GM19397 (cell line): ENCODE measurements at regions not wholly inside any gene's neighbourhood (a gene's known extent, or its start where the extent isn't known, plus 50 kb on each side); places are given as distances from the start of the nearest gene placed in this dataset.
"Not testable (repeated sequence)": the region's sequence is repeated elsewhere in the genome, so short reads cannot be mapped to it uniquely, and the experiment has no call there.

Experiments
- ATAC-seq: cut with Tn5 transposase; IDR thresholded peaks from one replicate; pipeline ENCODE4 v1.9.1; 2021; ENCODE audit warnings: mild to moderate bottlenecking, moderate library complexity; ENCODE audit not compliant: unreplicated experiment

DNA sequence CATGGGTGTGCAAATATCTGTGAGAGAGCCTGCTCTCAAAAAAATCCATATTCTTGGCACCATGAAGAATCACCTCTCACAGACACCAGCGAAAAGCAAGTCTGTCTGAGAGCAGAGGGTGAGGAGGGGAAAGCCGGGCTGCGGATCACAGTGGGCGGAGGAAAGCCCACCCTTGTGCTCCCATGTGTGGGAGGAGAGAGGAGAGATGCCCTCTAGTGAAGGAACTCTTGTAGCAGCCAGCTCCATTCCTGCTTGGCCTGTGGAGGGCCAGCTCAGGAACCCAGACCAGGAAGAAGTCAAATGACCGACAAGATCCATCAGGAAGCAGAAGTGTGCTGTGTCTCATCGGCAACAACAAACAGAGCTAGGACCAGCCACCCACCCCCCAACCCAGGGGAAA is 321.7 kb upstream of the PLGLB1 start:
- not testable (repeated sequence) for ATAC-seq

DNA sequence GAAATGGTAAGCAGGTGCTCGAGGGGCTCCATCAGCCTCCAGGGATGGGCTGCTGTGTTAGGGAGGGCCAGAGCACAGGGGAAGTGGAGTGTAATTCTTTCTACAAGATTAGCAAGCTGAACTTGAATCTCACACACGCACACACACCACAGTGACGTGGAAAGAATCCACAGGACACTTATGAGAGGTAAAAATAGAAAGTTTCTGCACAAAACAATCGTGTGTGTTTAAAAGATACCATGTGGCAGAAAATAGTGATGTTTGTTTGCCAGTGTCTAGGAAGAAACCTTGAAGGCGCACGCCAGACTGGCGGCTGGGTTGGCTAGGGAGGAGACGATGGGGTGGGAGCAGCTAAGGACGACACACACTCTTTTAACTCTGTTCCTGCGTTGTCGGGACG is 323.6 kb upstream of the PLGLB1 start:
- ATAC-seq, result not testable (repeated sequence)

DNA sequence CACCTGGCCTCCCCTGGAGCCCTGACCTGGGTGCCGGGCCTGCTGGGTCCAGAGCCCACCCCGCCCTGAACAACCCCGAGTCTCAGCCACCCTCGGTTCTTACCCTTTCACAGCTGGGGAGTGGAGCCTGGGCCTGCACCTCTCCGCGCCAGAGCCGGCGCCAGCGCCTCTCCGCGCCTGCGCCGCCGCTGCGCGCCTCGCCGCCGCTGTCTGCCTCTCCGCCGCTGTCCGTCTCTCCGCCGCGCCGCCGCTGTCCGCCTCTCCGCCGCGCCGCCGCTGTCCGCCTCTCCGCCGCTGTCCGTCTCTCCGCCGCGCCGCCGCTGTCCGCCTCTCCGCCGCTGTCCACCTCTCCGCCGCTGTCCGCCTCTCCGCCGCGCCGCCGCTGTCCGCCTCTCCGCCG is 326.9 kb upstream of the PLGLB1 start:
- ATAC-seq, result not testable (repeated sequence)

DNA sequence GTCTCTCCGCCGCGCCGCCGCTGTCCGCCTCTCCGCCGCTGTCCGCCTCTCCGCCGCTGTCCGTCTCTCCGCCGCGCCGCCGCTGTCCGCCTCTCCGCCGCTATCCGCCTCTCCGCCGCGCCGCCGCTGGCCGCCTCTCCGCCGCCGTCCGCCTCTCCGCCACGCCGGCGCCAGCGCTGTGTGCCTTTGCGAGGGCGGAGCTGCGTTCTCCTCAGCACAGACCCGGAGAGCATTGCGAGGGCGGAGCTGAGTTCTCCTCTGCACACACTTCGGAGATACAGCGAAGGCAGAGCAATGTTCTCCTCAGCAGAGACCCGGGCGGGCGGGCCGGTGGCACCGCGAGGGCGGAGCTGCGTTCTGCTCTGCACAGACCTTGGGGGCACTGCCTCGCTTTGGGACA is 327.4 kb upstream of the PLGLB1 start:
- not testable (repeated sequence) for ATAC-seq

DNA sequence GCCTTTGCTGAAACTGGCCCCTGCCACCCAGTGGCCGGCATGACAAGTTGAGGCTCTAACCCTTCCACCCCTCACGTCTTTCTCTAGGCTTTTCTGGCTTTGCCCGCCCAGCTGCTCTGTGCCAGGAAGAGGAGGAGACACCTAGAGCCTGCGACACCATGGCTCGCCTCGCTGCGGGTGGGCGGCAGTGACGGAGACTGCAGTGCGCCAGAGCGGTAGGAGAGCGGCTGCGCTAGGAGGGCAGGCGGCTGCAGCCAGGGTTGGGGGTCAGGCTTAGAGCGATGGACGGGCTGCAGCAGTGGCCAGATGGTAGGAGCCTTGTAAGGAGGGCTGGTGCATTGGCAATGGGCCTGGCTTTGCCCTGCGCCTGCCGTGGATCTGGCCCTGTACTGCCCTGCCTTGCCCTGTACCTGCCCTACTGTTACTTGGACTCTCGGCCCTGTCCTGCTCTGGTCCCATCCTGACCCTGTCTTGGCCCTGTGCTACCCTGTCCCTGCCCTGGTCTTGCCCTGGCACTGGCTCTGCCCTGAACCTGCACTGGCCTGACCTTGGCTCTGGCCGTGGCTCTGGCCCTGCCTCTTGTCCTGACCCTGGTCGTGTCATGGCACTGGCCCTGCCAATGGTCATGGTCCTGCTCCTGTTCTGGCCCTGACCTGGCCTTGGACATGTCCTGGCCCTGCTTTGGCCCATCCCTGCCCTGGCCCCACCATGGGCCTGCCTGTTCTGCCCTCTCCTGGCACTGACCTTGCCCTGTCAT is 330.7 kb upstream of the PLGLB1 start:
- not testable (repeated sequence) for ATAC-seq

DNA sequence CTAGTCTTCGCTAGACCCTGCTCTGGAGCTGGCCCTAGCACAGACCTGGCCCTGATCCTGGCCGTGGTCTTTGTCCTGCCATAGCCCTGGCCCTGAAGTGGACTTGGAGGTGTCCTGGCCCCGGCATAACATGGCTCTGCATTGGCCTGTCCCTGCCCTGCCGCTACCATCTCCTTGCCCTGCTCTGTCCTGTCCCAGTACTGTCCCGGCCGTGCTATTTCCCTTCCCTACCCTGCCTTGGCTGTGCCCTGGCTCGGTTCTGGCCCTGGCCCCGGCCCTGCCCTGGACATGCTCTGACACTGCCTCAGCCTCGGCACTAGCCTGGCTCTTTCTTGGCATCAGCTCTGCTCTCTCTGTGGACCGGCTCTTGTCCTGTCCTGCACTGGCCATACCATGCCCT is 331.8 kb upstream of the PLGLB1 start:
- not testable (repeated sequence) for ATAC-seq

DNA sequence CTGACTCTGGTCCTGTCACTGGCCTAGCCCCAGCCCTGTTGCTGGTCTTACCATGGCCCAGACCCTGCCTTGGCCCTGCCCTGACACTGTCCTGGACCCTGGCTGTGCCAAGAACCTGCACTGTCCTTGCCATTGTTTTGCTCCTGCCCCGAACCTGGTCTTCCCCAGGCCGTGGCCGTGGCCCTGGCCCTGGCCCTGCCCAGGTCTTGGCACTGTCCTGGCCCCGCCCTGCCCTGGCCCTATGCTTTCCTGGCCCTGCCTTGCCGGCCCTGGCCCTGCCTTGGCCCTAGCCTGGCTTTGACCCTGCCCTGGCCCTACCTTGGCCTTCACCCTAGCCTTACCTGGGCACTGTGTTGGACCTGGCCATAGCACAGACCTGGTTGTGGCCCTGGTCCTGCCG is 332.5 kb upstream of the PLGLB1 start:
- not testable (repeated sequence) for ATAC-seq

DNA sequence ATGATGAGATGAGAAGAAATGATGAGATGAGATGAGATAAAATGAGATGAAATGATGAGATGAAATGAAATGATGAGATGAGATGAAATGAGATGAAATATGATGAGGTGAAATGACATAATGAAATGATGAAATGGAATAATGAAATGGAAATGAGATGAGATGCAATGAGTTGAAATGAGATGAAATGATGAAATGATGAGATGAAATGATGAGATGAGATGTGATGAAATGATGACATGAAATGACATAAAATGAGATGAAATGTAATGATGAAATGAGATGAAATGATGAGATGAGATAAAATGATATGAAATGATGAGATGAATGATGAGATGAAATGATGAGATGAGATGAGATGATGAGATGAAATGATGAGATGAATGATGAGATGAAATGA is 338.6 kb upstream of the PLGLB1 start:
- not testable (repeated sequence) for ATAC-seq

DNA sequence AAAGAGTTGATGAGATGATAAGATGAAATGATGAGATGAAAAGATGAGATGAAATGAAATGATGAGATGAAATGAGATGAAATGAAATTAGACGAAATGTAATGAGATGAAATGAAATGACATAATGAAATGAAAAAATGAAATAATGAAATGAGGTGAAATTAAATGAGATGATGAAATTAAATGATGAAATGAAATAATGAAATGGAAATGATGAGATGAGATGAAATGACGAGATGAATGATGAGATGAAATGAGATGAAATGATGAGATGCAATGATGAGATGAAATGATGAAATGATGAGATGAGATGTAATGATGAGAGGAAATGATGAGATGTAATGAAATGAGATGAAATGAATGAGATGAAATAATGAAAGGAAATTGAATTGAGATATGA is 339.3 kb upstream of the PLGLB1 start:
- not testable (repeated sequence) for ATAC-seq

DNA sequence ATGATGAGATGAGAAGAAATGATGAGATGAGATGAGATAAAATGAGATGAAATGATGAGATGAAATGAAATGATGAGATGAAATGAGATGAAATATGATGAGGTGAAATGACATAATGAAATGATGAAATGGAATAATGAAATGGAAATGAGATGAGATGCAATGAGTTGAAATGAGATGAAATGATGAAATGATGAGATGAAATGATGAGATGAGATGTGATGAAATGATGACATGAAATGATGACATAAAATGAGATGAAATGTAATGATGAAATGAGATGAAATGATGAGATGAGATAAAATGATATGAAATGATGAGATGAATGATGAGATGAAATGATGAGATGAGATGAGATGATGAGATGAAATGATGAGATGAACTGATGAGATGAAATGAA is 340.2 kb upstream of the PLGLB1 start:
- ATAC-seq, result not testable (repeated sequence)

DNA sequence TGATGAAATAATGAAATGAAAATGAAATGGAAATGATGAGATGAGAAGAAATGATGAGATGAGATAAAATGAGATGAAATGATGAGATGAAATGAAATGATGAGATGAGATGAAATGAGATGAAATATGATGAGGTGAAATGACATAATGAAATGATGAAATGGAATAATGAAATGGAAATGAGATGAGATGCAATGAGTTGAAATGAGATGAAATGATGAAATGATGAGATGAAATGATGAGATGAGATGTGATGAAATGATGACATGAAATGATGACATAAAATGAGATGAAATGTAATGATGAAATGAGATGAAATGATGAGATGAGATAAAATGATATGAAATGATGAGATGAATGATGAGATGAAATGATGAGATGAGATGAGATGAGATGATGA is 342.7 kb upstream of the PLGLB1 start:
- ATAC-seq, result not testable (repeated sequence)

DNA sequence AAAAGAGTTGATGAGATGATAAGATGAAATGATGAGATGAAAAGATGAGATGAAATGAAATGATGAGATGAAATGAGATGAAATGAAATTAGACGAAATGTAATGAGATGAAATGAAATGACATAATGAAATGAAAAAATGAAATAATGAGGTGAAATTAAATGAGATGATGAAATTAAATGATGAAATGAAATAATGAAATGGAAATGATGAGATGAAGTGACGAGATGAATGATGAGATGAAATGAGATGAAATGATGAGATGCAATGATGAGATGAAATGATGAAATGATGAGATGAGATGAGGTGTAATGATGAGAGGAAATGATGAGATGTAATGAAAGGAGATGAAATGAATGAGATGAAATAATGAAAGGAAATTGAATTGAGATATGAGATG is 343.4 kb upstream of the PLGLB1 start:
- ATAC-seq, result not testable (repeated sequence)

DNA sequence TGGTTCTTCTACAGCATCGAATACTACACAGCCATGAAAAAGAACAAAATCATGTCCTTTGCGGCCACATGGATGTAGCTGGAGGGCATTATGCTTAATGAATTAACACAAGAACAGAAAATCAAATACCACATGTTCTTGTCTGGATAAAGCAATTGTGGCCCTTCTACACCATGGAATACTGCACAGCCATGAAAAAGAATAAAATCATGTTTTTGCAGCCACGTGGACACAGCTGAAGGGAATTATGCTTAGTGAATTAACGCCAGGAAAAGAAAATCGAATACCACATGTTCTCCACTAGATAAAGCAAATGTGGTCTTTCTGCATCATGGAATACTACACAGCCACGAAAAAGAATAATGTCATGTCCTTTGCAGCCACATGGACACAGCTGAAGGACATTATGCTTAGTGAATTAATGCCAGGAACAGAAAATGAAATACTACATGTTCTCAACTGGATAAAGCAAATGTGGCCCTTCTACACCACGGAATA is 361.8 kb upstream of the PLGLB2 start:
- not testable (repeated sequence) for ATAC-seq

DNA sequence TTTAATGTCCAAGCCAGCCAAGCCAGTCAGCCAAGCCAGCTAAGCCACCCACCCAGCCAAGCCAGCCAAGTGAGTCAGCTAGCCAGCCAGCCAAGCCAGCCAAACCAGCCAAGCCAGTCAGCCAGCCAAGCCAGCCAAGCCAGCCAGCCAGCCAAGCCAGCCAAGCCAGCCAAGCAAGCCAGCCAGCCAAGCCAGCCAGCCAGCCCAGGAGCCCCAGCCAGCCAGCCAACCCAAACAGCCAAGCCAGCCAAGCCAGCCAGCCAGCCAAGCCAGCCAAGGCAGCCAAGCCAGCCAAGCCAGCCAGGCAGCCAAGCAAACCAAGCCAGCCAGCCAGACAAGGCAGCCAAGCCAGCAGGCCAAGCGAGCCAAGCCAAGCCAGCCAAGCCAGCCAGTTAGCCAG is 352.1 kb upstream of the PLGLB2 start:
- ATAC-seq, result not testable (repeated sequence)

DNA sequence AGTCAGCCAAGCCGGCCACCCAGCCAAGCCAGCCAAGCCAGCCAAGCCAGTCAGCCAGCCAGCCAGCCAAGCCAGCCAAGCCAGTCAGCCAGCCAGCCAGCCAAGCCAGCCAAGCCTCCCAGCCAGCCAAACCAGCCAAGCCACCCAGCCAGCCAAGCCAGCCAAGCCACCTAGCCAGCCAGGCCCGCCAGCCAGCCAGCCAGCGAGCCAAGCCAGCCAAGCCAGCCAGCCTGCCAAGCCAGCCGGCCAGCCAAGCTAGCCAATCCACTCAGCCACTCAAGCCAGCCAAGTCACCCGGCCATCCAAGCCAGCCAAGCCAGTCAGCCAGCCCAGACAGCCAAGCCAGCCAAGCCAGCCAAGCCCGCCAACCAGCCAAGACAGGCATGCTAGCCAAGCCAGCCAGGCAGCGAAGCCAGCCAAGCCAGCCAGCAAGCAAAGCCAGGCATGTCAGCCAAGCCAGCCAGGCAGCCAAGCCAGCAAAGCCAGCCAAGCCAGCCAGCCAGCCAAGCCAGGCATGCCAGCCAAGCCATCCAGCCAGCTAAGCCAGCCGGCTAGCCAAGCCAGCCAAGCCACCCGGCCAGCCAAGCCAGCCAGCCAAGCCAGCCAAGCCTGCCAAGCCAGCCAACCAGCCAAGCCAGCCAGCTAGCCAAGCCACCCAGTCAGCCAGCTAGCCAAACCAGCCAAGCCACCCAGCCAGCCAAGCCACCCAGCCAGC is 351.2 kb upstream of the PLGLB2 start:
- not testable (repeated sequence) for ATAC-seq

DNA sequence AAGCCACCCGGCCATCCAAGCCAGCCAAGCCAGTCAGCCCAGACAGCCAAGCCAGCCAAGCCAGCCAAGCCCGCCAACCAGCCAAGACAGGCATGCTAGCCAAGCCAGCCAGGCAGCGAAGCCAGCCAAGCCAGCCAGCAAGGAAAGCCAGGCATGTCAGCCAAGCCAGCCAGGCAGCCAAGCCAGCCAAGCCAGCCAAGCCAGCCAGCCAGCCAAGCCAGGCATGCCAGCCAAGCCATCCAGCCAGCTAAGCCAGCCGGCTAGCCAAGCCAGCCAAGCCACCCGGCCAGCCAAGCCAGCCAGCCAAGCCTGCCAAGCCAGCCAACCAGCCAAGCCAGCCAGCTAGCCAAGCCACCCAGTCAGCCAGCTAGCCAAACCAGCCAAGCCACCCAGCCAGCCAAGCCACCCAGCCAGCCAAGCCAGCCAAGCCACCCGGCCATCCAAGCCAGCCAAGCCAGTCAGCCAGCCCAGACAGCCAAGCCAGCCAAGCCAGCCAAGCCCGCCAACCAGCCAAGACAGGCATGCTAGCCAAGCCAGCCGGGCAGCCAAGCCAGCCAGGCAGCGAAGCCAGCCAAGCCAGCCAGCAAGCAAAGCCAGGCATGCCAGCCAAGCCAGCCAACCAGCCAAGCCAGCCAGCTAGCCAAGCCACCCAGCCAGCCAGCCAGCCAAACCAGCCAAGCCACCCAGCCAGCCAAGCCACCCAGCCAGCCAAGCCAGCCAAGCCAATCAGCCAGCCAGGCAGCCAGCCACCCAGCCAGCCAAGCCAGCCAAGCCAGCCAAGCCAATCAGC is 350.4 kb upstream of the PLGLB2 start:
- not testable (repeated sequence) for ATAC-seq

DNA sequence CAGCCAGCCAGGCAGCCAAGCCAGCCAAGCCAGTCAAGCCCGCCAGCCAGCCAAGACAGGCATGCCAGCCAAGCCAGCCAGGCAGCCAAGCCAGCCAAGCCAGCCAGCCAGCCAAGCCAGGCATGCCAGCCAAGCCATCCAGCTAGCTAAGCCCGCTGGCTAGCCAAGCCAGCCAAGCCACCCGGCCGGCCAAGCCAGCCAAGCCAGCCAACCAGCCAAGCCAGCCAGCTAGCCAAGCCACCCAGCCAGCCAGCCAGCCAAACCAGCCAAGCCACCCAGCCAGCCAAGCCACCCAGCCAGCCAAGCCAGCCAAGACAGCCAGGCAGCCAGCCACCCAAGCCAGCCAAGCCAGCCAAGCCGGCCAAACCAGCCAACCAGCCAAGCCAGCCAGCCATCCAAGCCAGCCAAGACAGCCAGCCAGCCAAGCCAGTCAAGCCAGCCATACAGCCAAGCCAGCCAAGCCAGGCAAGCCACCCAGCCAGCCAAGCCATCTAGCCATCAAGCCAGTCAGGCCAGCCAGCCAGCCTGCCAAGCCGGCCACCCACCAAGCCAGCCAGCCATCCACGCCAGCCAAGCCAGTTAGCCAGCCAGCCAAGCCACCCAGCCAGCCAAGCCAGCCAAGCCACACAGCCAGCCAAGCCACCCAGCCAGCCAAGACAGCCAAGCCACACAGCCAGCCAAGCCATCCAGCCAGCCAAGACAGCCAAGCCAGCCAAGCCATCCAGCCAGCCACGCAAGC is 349.2 kb upstream of the PLGLB2 start:
- not testable (repeated sequence) for ATAC-seq

DNA sequence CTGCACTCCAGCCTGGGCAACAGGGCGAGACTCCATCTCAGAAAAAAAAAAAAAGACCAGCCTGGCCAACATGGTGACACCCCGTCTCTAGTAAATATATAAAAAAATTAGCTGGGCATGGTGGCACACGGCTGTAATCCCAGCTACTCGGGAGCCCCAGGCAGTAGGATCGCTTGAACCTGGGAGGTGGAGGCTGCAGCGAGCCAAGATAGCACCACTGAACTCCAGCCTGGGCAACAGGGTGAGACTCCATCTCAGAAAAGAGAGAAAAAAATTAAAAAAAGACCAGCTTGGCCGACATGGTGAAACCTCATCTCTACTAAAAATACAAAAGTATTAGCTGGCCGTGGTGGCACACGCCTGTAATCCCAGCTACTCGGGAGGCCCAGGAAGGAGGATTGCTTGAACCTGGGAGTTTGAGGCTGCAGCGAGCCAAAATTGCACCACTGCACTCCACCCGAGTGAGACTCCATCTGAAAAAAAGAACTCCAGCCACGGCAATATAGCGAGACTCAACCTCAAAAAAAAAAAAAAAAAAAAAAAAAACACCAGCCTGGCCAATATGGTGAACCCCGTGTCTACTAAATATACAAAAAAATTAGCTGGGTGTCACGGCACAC is 346.1 kb upstream of the PLGLB2 start:
- ATAC-seq, result no peak

DNA sequence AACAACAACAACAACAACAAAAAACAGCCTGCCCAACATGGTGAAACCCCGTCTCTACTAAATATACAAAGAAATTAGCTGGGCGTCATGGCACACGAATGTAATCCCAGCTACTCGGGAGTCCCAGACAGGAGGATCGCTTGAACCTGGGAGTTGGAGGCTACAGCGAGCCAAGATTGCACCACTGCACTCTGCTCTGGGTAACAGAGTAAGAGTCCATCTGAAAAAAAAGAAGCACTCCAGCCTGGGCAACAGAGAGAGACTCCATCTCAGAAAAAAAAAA is 344.1 kb upstream of the PLGLB2 start:
- ATAC-seq, result no peak
